ENCODE measurements at regions not wholly inside any gene's neighbourhood (a gene's known extent, or its start where the extent isn't known, plus 50 kb on each side); places are given as distances from the start of the nearest gene placed in this dataset.
A peak's percentile ranks its signal among the peaks of the same experiment; 100 is the strongest.

DNA sequence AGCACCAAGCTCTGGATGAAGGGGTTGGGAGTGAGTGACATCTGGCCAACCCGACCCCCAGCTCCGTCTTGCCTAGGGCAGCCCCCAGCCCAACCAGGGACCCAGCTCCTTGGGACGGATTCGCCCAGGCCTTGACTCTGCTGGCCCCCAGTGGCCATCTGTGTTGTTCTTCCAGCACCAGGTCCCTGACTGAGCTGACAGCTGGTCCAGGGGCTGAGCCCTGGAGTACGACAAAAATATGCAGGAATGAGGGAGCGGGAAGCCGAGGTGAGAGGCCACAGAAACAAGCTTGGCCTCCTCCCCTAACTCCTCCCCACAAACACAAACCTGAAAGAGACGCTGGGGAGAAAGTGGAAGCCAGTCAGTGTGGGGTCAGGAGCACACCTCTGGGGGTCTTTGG lies 55.0 kb upstream of the PAX7 start:
- Histone ChIP-seq H2AFZ (ENCODE audit: low read depth, low read length) (no peak overlapping the region), H3K4me1 (ENCODE audit: control insufficient read depth, extremely low read depth, insufficient read depth, low read length) (no peaks in the 10 kb centered on the region), H3K4me2 (ENCODE audit: insufficient read depth, low read length) (no peak overlapping the region), H3K27ac (ENCODE audit: insufficient read depth, low read depth, low read length) (no peak overlapping the region), H3K4me3 (replicated peaks in 1 of 3; ENCODE audit: insufficient read depth in 1 of 3, low read depth in 1 of 3, low read length in 3 of 3) (no peak overlapping the region), H3K9ac (replicated peaks; ENCODE audit: extremely low read depth, insufficient read depth, low read length) (no peak overlapping the region), H3K9me1 (replicated peaks; ENCODE audit: control insufficient read depth, extremely low read depth, insufficient read depth, low read length) (no peaks in the 10 kb centered on the region), H3K36me3 (ENCODE audit: control insufficient read depth in 2 of 2, extremely low read depth in 1 of 2, insufficient read depth in 2 of 2, low read length in 2 of 2) (no peaks in the 10 kb centered on the region), H3K79me2 (ENCODE audit: control insufficient read depth, insufficient read depth, low read length) (no peaks in the 10 kb centered on the region), H3K27me3 (ENCODE audit: control insufficient read depth in 2 of 2, insufficient read depth in 2 of 2, low read length in 2 of 2) (no peaks in the 10 kb centered on the region), H3K9me3 (replicated peaks; ENCODE audit: control insufficient read depth, insufficient read depth, low read length) (no peaks in the 10 kb centered on the region), H4K20me1 (replicated peaks; ENCODE audit: control insufficient read depth, extremely low read depth, insufficient read depth, low read length) (no peaks in the 10 kb centered on the region)
- POLR2A ChIA-PET: no interaction called here
- FAIRE-seq: no peak
- intact Hi-C loops (cut with micrococcal nuclease): no loop called here
- no peak for TF ChIP-seq FOS (IDR thresholded peaks at IDR 0.05; ENCODE audit: borderline replicate concordance, insufficient read depth, low read length)
- peak; percentile 39 to 75 for TF ChIP-seq CTCF (IDR thresholded peaks at IDR 0.05; ENCODE audit: extremely low read depth in 1 of 2, insufficient read depth in 1 of 2, low read depth in 1 of 2, low read length in 2 of 2)
- dilution Hi-C loops (cut with MboI; ENCODE audit: extremely low pct_ligation_motif_present, low sequenced_read_pairs): no loop called here
- peak; percentile 18 for DNase-seq (ENCODE audit: low read depth, low spot score)
- no TSS peak for BruUV-seq (replicated peaks)
- CTCF ChIA-PET: interaction anchor here (0.6 to 5.6 kb wide), 46 partner anchors 8 to 1098 kb away, joined by 3 to 161 read pairs (median 4); no protein-coding TSS in a partner anchor

- H2AFZ ChIP-seq (ENCODE audit: low read depth, low read length): no peak overlapping the region
- TF ChIP-seq MYC (IDR thresholded peaks at IDR 0.05; ENCODE audit: low read depth, low read length) (no peak), POLR2AphosphoS5 (IDR thresholded peaks at IDR 0.05; ENCODE audit: insufficient read depth, low read depth, low read length) (no peak), EZH2 (IDR thresholded peaks at IDR 0.05; ENCODE audit: borderline replicate concordance, low read depth, low read length, severe bottlenecking) (no peak), JUN (IDR thresholded peaks at IDR 0.05; ENCODE audit: borderline replicate concordance, insufficient read depth, insufficient read length, low read depth) (no peak), CTCF (IDR thresholded peaks at IDR 0.05; ENCODE audit: extremely low read depth in 1 of 2, insufficient read depth in 1 of 2, low read depth in 1 of 2, low read length in 2 of 2) (no peak), FOS (IDR thresholded peaks at IDR 0.05; ENCODE audit: borderline replicate concordance, insufficient read depth, low read length) (no peak), GATA2 (IDR thresholded peaks at IDR 0.05; ENCODE audit: insufficient read depth, insufficient read length, low read depth, low read length) (no peak), POLR2A (IDR thresholded peaks at IDR 0.05; ENCODE audit: low read depth, low read length) (no peak)
- TF ChIP-seq, protein P1, sequence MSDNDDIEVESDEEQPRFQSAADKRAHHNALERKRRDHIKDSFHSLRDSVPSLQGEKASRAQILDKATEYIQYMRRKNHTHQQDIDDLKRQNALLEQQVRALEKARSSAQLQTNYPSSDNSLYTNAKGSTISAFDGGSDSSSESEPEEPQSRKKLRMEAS (IDR thresholded peaks at IDR 0.05; ENCODE audit: insufficient read depth, insufficient read length): no peak
- BruUV-seq (replicated peaks): no TSS peak
- no peak overlapping the region for H3K27ac ChIP-seq (ENCODE audit: insufficient read depth, low read depth, low read length)
- no peaks in the 10 kb centered on the region for H3K9me1 ChIP-seq (replicated peaks; ENCODE audit: control insufficient read depth, extremely low read depth, insufficient read depth, low read length)
- FAIRE-seq (no peak), DNase-seq (ENCODE audit: low read depth, low spot score) (no peak)
- H3K9ac ChIP-seq (replicated peaks; ENCODE audit: extremely low read depth, insufficient read depth, low read length): no peak overlapping the region
- no peaks in the 10 kb centered on the region for H3K36me3 ChIP-seq (ENCODE audit: control insufficient read depth in 2 of 2, extremely low read depth in 1 of 2, insufficient read depth in 2 of 2, low read length in 2 of 2)
- ChIA-PET POLR2A (no interaction called here), CTCF (interaction anchor here (1.0 to 5.6 kb wide), 6 partner anchors 11 to 917 kb away, joined by 3 to 161 read pairs (median 4); no protein-coding TSS in a partner anchor)
- no peaks in the 10 kb centered on the region for H3K9me3 ChIP-seq (replicated peaks; ENCODE audit: control insufficient read depth, insufficient read depth, low read length)
- no peaks in the 10 kb centered on the region for H3K4me1 ChIP-seq (ENCODE audit: control insufficient read depth, extremely low read depth, insufficient read depth, low read length)
- no peak overlapping the region for H3K4me3 ChIP-seq (replicated peaks in 1 of 3; ENCODE audit: insufficient read depth in 1 of 3, low read depth in 1 of 3, low read length in 3 of 3)
- no peaks in the 10 kb centered on the region for H3K79me2 ChIP-seq (ENCODE audit: control insufficient read depth, insufficient read depth, low read length)
- intact Hi-C loops (cut with micrococcal nuclease): no loop called here
- H3K4me2 ChIP-seq (ENCODE audit: insufficient read depth, low read length): no peak overlapping the region
- no peaks in the 10 kb centered on the region for H3K27me3 ChIP-seq (ENCODE audit: control insufficient read depth in 2 of 2, insufficient read depth in 2 of 2, low read length in 2 of 2)
- H4K20me1 ChIP-seq (replicated peaks; ENCODE audit: control insufficient read depth, extremely low read depth, insufficient read depth, low read length): no peaks in the 10 kb centered on the region
- dilution Hi-C loops (cut with MboI; ENCODE audit: extremely low pct_ligation_motif_present, low sequenced_read_pairs): no loop called here
Observed at GRCh38 chr1:18578271-18578670, 52.4 kb upstream of the PAX7 start.
